Cardiac septum (tissue), 1 donor: ENCODE measurements at regions not wholly inside any gene's neighbourhood (a gene's known extent, or its start where the extent isn't known, plus 50 kb on each side); places are given as distances from the start of the nearest gene placed in this dataset.

Experiments used
- DNase-seq: peaks from one replicate; pipeline ENCODE4 v3.0.0-alpha.2; 2020; ENCODE audit warnings: low spot score
- intact Hi-C: fragments of 100-400 bp; cut with DNase I; formaldehyde crosslinking; loops from one replicate; pipeline ENCODE4 v1.14.0; 2022
- donor health status: DM: no; HTN: no; CAD: no.

DNA sequence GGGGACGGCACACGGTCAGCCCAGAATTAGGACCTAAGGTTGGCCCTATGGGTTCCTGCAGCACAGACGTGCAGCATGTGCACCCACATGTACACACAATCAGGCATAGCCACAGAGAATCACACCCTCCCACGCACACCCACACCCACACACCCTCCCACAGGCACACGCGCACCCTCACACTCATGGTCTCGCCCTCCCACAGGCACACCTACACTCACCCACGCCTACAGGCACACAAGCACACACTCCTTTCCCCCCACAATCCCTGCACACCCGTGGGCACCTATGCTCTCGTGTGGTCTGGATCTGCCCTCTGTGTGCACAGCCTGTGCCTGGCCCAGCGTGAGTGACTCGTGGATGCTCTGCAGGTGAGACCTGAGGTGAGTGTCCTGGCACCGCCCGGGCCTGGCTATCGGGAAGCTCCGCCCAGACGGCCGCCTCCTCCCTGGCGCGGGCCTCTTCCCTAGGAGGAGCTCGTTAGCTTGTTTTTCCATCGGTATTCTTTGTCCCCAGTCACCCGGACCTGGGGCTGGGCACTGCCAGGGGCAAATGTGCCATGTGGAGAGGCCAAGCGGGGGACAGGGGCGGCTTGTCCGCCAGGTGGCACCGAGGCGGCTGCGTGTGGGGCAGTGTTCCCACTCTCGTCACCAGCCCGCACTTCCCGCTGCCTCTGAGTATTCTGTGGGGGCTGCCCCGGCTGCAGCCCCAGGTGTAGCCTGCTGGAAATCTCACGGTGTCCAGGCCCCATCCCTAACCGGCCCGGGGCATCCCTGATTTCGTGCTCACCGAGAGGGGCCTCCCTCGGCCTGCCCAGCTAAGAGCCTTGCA is 110.2 kb upstream of the FAM20C start:
- DNase-seq: peak; percentile 35
- intact Hi-C loops: no loop called here

DNA sequence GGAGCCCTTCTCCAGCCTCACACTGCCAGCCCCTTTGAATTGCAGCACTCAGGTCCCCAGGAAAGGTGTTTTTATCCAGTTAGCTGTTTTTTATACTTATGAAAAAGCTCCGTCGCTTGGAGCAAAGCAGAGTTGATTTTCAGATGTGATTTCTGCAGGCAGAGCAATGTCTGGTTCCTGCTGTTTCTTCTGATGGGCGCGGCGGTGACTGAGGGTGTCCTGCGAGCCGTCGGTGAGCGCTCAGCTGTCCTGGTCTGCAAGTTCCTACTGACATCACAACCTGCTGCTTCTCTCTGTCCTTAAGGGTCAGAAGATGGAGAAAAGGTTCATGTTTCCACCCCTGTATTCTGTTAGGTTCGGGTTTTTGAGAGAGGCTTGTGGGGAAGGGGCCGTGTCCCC is 109.6 kb upstream of the FAM20C start:
- intact Hi-C loops: no loop called here
- no peak for DNase-seq

DNA sequence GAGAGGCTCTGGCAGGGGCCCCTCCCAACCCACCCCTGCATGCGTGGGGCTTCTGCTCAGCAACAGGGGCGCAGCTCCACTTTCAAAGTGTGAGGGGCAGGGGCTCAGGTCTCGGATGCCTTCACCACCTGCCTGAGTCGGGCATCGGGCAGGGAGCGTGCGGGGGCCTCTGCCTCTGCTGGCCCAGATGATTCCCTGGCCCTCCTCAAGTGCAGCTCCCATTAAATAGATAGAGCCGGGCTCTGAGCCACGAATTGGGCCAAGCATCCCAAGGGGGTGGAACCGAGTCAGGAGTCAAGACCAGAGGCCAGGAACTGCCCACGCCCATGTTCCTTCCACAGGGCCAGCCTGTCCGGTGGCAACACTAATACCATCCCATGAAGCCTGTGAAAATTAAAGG is 108.9 kb upstream of the FAM20C start:
- DNase-seq: peak; percentile 58
- intact Hi-C loops: no loop called here

DNA sequence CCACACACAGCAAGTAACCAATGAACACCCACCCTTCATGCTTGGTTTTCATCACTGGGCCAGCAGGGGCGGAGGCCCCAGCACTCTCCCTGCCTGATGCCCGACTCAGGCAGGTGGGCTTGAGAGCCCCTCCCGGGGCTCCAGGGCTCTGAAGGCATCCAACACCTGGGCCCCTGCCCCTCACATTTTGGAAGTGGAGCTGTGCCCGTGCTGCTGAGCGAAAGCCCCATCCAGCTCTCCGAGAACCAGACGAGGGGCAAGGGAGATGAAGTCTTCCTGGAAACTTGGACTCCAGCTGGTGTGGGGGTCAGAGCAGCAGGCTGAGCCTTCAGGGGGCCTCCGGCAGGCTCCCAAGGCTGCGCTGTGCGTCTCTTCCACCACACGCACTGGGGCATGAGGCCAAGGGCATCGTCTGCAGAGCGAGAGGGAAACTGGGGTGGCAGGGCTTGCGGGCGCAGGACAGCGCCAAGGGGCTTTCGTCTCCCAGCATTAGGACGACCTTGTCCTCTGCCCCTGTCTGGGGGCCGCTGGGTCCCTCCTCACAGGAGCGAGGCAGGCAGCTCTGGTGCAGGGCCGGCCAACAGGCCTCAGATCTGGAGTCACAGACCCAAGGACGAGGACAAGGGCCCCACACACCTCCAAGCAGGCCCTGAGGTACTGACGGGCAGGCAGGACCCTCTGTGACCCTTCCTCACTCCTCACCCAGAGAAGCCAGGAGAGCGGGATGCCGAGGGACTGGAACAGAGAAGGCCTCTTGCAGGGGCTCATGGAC is 108.3 kb upstream of the FAM20C start:
- intact Hi-C loops: loop anchor here (1.0 kb wide), 1 partner anchor 34 kb away; no protein-coding TSS in a partner anchor
- DNase-seq: peak; percentile 57

DNA sequence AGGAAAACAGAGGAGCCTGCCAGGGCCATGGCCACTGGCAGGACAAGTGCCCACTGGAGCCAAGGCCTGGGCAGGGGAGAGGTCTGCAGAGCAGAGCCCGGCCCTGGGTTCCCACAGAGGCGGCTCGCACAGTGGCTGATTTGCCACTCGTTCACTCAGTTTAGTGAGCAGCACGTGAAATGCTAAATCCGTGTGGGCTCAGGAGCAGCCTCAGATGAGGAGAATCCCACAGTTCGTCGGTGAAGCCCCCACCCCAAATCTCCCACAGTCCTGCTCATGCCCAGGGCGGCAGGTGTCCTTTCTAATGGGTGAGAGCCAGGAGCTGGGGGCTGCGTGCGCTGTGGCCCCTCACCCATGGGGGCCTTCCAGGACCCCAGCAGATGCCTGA is 107.7 kb upstream of the FAM20C start:
- intact Hi-C loops: loop anchor here (1.0 kb wide), 1 partner anchor 34 kb away; no protein-coding TSS in a partner anchor
- DNase-seq: peak; percentile 60

DNA sequence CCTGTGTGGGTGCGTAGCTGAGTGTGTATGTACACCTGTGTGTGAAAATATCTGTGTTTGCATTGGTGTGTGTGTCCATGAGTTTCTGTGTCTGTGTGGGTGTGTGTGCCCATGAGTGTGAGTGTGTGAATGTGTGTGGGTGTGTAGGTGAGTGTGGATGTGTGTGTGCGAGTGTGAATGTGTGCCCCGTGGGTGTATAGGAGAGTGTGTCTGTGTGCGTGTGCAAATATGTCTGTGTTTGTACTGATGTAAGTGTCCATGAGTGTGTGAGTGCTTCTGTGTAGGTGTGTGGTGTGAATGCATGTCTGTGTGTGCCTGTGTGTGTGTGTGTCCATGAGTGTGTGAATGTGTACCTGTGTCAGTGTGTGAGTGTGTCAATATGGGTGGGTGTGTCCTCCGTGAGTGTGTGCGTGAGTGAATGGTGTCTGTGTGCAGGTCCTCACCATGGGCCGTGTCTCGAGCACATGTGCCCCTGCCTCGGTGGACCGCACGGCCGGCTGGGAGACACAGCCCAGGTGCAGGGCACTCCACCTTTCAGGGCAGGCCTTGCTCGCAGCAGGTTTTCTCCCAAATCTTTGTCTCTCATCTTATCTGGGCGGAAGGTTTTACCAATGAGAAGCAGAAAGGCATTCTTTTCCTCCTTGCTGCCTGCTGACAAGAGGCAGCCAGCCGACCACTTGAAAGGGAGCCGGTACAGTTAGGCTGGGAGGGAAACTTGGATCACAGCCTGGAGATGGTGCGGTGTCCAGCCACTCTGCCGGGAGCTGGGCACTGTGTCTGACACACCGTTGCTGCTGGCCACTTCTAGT is 107.1 kb upstream of the FAM20C start:
- peak; percentile 80 for DNase-seq
- intact Hi-C loops: no loop called here

DNA sequence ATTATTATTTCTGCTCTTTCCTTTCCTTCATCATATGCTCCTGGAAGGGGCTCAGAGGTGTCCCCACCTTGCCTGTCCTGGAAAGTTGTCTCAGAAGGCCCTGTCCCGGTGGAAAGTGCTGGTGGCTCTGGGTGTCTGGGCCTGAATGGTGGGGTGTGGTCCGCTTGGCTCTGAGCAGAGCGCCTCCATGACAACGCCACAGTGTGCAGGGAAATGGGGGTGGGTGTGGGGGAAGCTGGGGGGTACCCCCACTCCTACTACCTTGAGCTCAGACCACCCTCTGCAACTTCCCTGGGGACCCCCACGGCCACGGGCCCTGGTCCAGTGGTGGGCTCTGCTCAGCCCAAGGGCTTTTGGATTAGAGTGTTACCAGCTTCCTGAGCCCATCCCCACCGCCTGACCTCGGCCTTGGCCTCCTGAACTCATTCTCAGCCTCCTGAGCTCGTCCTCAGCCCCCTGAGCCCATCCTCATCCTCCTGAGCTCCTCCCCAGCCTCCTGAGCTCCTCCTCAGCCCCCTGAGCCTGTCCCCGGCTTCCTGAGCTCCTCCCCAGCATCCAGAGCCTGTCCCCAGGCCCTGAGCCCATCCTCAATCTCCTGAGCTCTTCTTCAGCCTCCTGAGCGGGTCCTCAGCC is 106.4 kb upstream of the FAM20C start:
- DNase-seq: peak; percentile 66
- intact Hi-C loops: no loop called here

DNA sequence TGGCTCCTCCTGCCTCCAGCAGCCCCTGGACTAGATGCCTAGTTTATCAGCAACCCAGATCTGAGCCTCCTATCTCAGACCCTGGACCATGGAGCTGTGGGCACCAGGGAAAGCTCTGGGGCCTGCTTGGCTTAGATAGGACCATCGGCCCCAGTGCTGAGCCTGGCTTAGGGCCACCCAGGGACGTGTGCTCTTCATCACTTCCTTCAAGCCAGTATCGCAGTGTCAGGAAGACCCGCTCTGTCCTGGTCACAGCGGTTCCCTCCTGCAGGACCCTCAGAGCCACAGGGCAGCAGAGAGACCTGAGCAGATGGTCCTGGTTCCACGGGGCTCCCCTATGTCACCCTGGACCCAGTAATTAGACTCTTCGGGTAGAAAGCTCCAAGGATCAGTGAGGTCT is 105.7 kb upstream of the FAM20C start:
- intact Hi-C loops: no loop called here
- DNase-seq: peak; percentile 62

DNA sequence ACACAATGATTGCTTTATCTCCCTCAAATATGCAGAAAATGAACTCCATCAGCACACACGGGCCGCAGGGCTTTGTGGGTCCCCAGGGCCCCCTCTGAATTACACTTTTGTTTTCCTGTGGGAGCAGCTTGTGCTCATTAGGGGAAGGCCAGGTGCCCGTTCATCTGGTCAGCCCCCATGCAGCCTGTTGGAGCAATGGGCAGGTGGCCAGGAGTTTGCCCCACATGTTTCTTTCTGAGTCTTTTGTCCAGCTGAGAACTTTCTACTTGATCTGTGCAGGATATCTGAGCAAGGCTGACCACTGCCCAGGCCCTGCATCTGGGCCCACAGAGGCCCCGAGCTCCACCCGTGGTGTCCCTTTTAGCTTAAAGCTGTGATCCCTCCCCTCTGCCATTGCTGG is 105.3 kb upstream of the FAM20C start:
- peak; percentile 43 for DNase-seq
- intact Hi-C loops: no loop called here

DNA sequence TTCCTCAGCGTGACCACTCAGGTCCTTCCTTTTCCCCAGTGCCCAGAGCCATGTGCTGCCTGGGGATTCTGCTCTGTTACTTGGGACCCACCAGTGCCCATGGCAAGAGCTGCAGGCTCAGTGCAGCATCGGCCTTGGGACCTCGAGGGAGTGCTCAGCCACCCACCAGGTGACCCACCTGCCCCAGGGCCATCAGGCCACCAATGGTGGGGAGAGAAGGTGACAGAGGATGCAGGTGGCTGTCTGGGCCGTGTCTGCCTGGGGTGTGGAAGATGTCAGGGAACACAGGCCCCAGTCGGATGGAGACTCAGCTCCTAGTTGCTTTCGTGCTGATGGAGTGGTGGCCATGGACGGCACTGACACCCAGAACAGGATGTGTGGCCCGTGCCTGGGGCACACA is 104.7 kb upstream of the FAM20C start:
- intact Hi-C loops: no loop called here
- peak; percentile 59 for DNase-seq

DNA sequence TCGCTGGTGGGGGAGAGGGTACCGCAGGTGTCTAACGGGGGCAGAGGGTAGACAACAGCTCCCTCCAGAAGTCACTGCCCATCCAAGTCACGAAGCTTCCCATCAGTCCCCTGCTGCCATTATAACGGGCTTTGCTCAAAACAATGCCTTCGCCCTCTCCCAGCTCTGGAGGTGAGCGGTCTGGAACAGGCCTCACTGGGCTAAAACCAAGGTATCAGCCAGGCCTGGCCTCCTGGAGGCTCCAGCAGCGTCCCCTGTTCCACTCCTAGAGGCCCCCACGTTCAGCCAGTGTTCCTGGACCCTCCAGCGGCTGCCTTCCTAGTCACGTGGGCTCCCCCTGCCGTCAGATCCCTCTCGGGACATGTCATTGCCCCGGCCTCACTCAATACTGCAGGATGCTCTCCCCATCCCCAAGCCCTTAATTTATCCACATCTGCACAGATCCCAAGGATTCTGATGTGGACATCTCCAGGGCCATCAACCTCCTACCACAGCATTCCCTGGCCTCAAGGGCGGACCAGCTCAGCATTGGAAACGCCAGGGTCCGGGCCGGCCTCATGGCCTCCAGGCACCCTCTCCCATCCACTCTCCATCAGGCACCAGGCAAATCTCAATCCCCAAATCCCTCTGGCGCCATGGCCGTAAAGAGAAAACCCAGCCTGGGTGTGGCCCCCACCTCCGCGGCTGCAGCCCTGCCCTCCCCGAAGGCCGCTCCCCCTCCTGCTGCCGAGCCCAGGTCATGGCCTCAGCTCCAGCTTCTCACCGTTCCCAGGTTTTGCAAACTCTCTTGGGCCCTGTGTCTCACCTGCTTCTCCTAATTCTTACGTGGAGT is 104.1 kb upstream of the FAM20C start:
- intact Hi-C loops: no loop called here
- peak; percentile 72 for DNase-seq

DNA sequence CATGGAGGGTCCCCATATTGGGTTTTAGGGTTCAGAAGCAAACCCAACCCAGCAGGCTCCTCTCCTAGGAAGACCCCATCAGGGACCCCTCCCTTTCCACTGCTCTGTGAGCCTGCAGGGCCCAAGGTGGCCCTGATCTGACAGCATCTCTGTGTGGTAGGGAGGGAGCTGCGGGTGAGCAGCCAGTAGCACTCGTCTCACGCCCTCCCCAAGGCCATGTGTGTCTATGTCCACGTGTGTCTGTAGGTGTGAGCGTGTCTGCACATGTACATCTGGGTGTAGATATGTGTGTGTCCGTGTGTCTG is 103.5 kb upstream of the FAM20C start:
- peak; percentile 35 for DNase-seq
- intact Hi-C loops: no loop called here

DNA sequence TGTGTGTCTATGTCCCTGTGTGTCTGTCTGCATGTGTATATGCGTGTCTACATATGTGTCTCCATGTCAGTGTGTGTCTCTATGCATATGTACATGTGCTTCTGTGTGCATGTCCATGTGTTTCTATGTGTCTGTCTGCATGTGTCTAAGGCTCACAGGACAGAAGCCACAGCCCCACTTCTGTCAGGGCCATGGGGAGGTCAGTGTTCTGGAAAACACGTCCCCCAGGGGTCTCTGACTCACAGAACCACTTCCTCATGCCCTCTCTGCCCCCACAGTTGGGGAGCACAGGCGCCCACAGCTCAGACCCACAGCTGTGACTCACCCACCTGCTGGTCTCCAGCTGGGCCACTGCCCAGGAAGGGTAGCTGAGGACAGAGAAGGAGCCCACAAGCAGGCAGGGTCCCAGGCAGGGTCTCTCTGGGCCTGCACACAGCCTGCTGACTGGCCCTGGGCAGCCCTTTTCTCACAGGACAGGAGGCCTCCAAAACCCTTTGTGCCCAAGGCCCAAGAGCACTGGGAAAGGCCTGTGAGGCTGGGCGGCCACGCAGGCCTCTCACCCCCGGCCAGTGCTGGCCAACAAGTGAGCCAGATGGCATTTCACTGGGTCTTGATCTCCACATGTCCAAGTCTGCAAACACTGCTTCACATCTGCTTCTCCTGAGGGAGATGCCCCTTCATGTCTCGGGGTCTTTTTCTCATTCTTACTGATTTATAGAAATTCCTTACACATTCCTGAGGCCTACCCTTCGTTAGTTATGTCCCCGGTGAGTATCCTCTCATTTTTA is 102.9 kb upstream of the FAM20C start:
- DNase-seq: peak; percentile 72
- intact Hi-C loops: no loop called here

DNA sequence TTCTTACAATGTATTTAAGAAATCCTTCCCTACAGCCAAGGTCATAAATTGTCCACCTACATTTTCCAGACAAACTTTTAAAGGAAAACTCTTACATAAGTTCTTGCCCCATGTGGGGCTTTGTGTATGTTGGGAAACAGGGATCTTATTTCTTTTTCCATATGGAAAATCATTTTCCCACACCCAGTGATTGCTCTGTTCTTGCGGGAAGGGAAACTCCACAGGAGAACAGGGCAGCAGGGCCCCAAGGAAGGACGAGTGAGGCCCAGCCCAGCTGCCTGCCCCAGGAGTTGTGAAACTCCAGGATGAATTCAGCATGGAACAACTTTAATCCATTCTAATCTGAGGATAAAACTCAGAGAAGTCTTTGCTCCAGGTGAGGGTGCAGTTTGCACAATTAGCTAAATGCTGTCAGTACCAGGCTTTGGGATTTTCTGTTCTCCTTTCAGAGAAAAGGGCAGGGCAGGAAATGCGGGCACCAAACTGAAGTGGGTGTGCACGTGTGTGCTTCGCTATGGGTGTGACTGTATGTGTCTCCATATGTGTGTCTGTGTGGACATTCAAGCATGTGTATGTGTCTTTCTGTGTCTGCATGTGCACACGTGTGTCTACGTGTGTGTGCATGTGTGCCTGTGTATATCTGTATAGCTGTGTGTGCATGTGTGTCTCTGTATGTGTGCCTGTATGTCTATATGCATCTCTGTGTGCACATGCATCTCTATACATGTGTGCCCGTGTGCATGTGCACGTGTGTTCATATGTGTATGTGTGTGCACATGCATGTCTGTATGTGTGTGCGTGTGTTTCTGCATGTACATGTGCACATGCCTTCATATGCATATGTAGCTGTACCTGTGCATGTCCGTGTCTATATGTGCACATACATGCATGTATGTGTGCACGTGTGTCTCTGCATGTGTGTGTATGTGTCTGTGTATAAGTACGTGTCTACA is 102.0 kb upstream of the FAM20C start:
- no peak for DNase-seq
- intact Hi-C loops: no loop called here

DNA sequence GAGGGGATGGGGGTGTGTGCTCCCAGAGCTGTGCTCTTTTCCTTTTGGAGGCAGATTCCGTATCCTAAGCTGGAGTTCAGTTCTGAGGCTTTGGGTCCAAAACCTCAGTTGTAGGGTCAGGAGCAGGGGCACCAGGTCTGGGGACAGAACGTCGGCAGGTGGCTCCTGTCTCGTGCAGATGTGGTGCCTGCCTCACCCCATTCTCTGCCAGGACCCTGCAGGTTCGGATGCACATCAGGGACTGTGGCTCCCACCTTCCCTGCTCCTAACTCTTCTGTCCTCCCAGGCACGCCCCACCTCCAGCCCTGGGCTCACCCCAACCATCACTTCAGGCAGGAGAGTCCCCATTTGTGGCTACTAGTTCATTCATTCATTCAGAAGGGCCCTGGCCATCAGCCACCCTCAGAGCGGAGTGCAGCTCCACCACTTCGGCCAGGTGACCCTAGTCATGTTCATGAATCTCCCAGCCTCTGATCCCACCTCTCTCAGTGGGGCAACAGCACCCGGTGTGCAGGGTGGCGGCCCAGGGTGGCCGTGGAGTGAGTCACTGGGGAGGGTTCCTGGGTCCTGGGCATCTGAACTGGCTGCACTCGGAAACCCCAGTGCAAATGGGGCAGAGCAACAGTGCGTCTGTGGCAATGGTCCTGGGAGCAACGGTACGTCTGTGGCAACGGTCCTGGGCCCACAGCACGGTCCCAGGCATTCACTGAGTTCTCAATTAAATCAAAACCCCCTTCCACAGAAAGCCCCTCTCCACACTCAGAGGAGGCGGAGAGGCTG is 100.8 kb upstream of the FAM20C start:
- intact Hi-C loops: no loop called here
- no peak for DNase-seq

DNA sequence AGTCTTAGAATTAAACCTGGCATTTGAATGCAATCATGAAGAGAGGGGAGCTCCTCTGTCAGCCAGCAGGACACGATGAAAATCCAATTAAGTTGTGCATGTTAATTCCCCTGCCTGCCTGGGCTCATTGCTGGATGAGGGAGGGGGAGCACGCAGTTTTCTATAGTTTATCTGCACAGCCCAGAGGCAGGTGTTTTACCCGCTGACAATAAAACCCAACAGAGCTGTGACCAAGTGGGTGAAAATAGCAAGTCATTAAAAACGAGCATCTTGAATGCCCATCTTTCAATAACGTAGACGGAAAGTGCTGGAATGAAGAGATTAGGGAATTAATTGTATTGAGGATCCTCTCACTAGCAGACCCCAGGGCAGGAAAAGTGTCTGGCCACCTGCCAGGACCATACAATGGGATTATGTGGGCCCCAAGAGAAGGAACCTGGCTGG is 100.1 kb upstream of the FAM20C start:
- intact Hi-C loops: no loop called here
- DNase-seq: no peak
